ENCODE measurements at regions not wholly inside any gene's neighbourhood (a gene's known extent, or its start where the extent isn't known, plus 50 kb on each side); places are given as distances from the start of the nearest gene placed in this dataset.

GRCh38 chr16:86214326-86215232, 295.7 kb upstream of the FOXF1 start:
- no peak for DNase-seq (ENCODE audit: low spot score)
- TF ChIP-seq, protein P1, sequence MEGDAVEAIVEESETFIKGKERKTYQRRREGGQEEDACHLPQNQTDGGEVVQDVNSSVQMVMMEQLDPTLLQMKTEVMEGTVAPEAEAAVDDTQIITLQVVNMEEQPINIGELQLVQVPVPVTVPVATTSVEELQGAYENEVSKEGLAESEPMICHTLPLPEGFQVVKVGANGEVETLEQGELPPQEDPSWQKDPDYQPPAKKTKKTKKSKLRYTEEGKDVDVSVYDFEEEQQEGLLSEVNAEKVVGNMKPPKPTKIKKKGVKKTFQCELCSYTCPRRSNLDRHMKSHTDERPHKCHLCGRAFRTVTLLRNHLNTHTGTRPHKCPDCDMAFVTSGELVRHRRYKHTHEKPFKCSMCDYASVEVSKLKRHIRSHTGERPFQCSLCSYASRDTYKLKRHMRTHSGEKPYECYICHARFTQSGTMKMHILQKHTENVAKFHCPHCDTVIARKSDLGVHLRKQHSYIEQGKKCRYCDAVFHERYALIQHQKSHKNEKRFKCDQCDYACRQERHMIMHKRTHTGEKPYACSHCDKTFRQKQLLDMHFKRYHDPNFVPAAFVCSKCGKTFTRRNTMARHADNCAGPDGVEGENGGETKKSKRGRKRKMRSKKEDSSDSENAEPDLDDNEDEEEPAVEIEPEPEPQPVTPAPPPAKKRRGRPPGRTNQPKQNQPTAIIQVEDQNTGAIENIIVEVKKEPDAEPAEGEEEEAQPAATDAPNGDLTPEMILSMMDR (IDR thresholded peaks at IDR 0.05; ENCODE audit: extremely low read depth, missing control alignments) = no peak

- TF ChIP-seq, protein P1 (IDR thresholded peaks at IDR 0.05; ENCODE audit: extremely low read depth, missing control alignments) = no peak
- no peak for DNase-seq (ENCODE audit: low spot score)
These were observed 294.9 kb upstream of the FOXF1 start for GRCh38 chr16:86215233-86215978.

DNA sequence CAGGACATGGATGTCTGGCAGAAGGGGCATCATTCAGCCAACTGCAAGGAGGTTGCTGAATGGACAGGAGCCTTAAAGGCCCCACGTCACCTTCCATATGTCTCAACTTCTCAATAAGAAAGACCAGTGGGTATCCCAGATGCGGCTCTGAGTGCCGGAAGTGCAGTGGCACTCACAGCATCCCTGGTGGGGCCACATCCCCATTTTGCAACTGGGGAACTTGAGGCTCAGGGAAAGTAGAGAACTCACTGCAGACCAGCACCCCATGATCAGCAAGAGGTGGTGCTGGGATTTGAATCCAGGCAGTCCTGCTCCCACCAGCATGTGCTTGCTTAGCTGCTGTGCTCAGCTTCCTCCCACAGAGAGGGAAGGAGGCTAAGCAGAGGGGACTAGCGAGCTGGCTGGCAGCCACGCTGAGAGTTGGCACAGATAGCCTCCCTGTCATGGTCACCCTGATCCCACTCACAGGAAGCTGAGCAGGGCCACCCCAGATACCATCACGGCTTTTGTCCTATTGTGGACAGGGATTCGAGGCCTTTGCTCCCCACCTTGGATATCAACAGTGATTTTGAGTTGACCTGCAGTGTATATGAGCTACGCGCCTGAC, 294.2 kb upstream of the FOXF1 start:
- TF ChIP-seq, protein P1 (IDR thresholded peaks at IDR 0.05; ENCODE audit: extremely low read depth, missing control alignments) = no peak
- no peak for DNase-seq (ENCODE audit: low spot score)

GRCh38 chr16:86216591-86216990, 293.7 kb upstream of the FOXF1 start:
- TF ChIP-seq, protein P1 (IDR thresholded peaks at IDR 0.05; ENCODE audit: extremely low read depth, missing control alignments) = no peak
- no peak for DNase-seq (ENCODE audit: low spot score)

- DNase-seq (ENCODE audit: low spot score) = no peak
- TF ChIP-seq, protein P1 (IDR thresholded peaks at IDR 0.05; ENCODE audit: extremely low read depth, missing control alignments) = no peak
These were observed 293.1 kb upstream of the FOXF1 start for GRCh38 chr16:86217001-86217890.

- TF ChIP-seq, protein P1 (IDR thresholded peaks at IDR 0.05; ENCODE audit: extremely low read depth, missing control alignments) = no peak
- no peak for DNase-seq (ENCODE audit: low spot score)
These were observed 292.4 kb upstream of the FOXF1 start for GRCh38 chr16:86217891-86218270.
